Astrocyte of the cerebellum (primary cell): ENCODE measurements at regions not wholly inside any gene's neighbourhood (a gene's known extent, or its start where the extent isn't known, plus 50 kb on each side); places are given as distances from the start of the nearest gene placed in this dataset.

ENCODE experiments used
- DNase-seq: peaks from one replicate; pipeline ENCODE4 v3.0.0-alpha.2; 2011; ENCODE audit warnings: low read depth
- H3K4me3 ChIP-seq: 2 replicates; pipeline ENCODE4 v1.5.1; 2011; ENCODE audit warnings: mild to moderate bottlenecking, low read depth, low read length, moderate library complexity
- CTCF ChIP-seq: IDR thresholded peaks from 2 replicates; pipeline ENCODE4 v1.5.1; 2012; ENCODE audit warnings: low read length, low read depth, moderate library complexity, mild to moderate bottlenecking; ENCODE audit errors: missing control alignments
- in situ Hi-C: cut with HindIII; loops from 2 replicates; pipeline ENCODE4 v1.10.0; 2017; ENCODE audit warnings: low sequenced_read_pairs

- H3K4me3 ChIP-seq, result no peak overlapping the region
- in situ Hi-C loops, result no loop called here
- DNase-seq, result no peak
- no peak for TF ChIP-seq CTCF
Observed at GRCh38 chr3:144350125-144350524, 378.5 kb downstream of the DIPK2A start.

- no peak for TF ChIP-seq CTCF
- no peak for DNase-seq
- no peak overlapping the region for H3K4me3 ChIP-seq
- in situ Hi-C loops, result no loop called here
Observed at GRCh38 chr3:144351011-144351410, 379.4 kb downstream of the DIPK2A start.

DNA sequence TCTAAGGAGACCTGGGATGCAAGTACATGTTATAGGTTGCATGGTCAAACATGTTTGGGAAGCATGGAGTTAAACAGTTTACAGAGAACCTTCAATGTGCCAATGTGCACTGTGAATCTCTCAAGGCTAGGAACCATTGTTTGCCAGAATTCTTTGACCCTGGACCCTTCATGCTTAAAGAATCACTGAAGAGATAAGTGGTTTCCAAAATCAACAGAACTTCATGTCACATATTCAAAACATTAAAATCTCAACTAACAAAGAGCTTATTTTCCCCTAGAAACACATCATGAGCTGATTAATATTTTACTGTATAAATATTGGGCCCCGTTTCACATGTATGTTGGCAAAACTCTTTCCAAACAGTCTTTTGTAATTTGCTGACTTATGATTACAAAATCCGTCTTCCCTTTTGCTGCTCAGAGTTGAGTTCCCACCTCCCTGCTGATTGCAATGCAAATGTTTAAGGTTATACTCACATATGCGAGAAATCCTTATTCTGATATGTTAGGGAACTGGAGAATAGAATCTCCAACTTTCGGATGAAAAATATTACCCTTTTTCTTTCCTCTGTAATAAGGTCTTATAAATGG is 380.2 kb downstream of the DIPK2A start:
- TF ChIP-seq CTCF, result no peak
- H3K4me3 ChIP-seq, result no peak overlapping the region
- DNase-seq, result no peak
- in situ Hi-C loops, result no loop called here

GRCh38 chr3:144358191-144358590 is 386.6 kb downstream of the DIPK2A start:
- TF ChIP-seq CTCF, result no peak
- in situ Hi-C loops, result no loop called here
- DNase-seq, result no peak
- H3K4me3 ChIP-seq, result no peak overlapping the region

GRCh38 chr3:144361002-144361401 is 389.4 kb downstream of the DIPK2A start:
- DNase-seq, result no peak
- in situ Hi-C loops, result no loop called here
- H3K4me3 ChIP-seq, result no peak overlapping the region
- TF ChIP-seq CTCF, result no peak

DNA sequence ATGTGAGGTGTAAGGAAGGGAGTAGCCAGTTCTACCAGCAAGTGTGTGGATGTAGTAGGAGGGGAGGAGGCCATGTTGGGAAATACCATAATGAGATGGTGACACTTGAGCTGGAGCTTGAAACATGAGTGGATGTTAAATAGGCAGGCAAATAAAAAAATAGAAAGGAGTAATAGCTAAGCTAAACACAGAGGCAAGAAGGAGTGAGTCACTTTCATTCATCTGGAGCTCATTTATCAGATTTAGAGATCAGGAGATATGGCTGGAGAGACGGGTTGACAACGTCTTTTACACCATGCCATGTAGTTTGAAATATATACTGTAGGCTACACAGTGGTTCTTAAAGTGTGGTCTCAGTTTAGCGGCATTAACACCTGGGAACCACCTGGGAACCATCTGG is 390.5 kb downstream of the DIPK2A start:
- TF ChIP-seq CTCF, result no peak
- in situ Hi-C loops, result no loop called here
- DNase-seq, result no peak

DNA sequence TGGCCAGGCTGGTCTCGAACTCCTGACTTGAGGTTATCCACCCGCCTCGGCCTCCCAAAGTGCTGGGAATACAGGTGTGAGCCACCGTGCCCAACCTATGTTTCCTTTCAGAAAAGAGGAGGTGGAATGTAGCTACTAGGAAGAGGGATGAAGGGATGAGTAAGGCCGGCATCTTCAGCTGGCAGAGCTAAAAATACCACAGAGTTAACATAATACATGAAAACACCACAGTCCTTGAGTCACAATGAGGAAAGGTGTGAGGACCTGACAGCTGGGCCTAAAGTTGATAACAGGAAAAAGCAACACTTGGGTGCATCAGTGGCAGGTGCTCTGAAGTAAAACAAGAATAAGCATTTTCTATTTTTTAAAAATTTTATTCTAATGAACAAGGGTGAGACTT is 392.2 kb downstream of the DIPK2A start:
- no peak overlapping the region for H3K4me3 ChIP-seq
- in situ Hi-C loops, result no loop called here
- no peak for DNase-seq
- TF ChIP-seq CTCF, result no peak

More for the DNA sequence above, 390.5 kb downstream of the DIPK2A start:
- H3K4me3 ChIP-seq, result no peak overlapping the region
